HCT116 (cell line): ENCODE measurements at regions not wholly inside any gene's neighbourhood (a gene's known extent, or its start where the extent isn't known, plus 50 kb on each side); places are given as distances from the start of the nearest gene placed in this dataset.

Experiments used
- ATAC-seq: fragments of 200-7000 bp; cut with Tn5 transposase; 2 replicates; pipeline ENCODE4 v1.9.1; 2020; ENCODE audit warnings: mild to moderate bottlenecking, moderate library complexity
- BruUV-seq: library from RNA; stranded (reverse); fragments of 400-500 nt; replicated peaks from 2 replicates; lab custom pipeline; 2021; lab: Mats Ljungman, UMichigan
- CTCF ChIA-PET: fragments of 300-600 bp; sonication (Branson Sonifier 250); formaldehyde crosslinking; loops from one replicate; lab custom pipeline; 2021; ENCODE audit warnings: antibody characterized with exemption; lab: Charles Lee
- POLR2A ChIA-PET: fragments of 300-600, 350-600 bp; sonication (Branson Sonifier 250); formaldehyde crosslinking; loops from one replicate; lab custom pipeline; 2021; ENCODE audit warnings: antibody characterized with exemption; lab: Charles Lee
- RAD21 ChIA-PET, 2 experiments: fragments of 300-600 bp; sonication (Branson Sonifier 250); formaldehyde crosslinking; loops; one replicate each; lab custom pipeline; 2023; ENCODE audit warnings: low total read pairs in 2 of 2; ENCODE audit not compliant: uncharacterized antibody in 2 of 2, unreplicated experiment in 2 of 2, low non-redundant PET in 1 of 2; lab: Charles Lee
- DNase-seq: peaks from one replicate; pipeline ENCODE4 v3.0.0-alpha.2; 2010; ENCODE audit warnings: low read depth, low spot score
- H2AFZ ChIP-seq: fragments of 200-600 bp; shearing (Covaris generic), sonication (generic); 2 replicates; pipeline ENCODE4 v1.6.1; 2017; ENCODE audit warnings: low read depth, mixed run types, mixed read lengths, antibody characterized with exemption, low read length; ENCODE audit not compliant: poor library complexity, severe bottlenecking
- H3K27ac ChIP-seq: 2 replicates; pipeline ENCODE4 v1.5.1; 2012; ENCODE audit warnings: low read depth, low read length
- H3K27me3 ChIP-seq: fragments of 200-600 bp; sonication (generic); 2 replicates; pipeline ENCODE4 v1.6.1; 2016; ENCODE audit warnings: mixed run types, low read length, mixed read lengths; ENCODE audit not compliant: insufficient read depth
- H3K36me3 ChIP-seq, 2 experiments: fragments of 200-500 bp in 1 of 2; fragments of 200-600 bp in 1 of 2; sonication (Bioruptor generic) in 1 of 2; sonication (generic) in 1 of 2; 2 replicates each; pipeline versions ENCODE4 v1.5.1 to v1.6.1; 2014 to 2016; ENCODE audit warnings: low read length in 2 of 2, inconsistent platforms in 1 of 2, mixed read lengths in 1 of 2, mixed run types in 1 of 2; ENCODE audit not compliant: insufficient read depth in 2 of 2, control insufficient read depth in 1 of 2
- H3K4me1 ChIP-seq, 2 experiments: fragments of 200-600 bp in 1 of 2; sonication (generic) in 1 of 2; 2 replicates each; pipeline versions ENCODE4 v1.5.1 to v1.6.1; 2012 to 2017; ENCODE audit warnings: low read length in 2 of 2, inconsistent platforms in 1 of 2, mild to moderate bottlenecking in 1 of 2, mixed read lengths in 1 of 2, mixed run types in 1 of 2, moderate library complexity in 1 of 2; ENCODE audit not compliant: insufficient read depth in 2 of 2, control insufficient read depth in 1 of 2
- H3K4me2 ChIP-seq: fragments of 200-600 bp; sonication (generic); 2 replicates; pipeline ENCODE4 v1.6.1; 2017; ENCODE audit warnings: mixed run types, low read length, mixed read lengths
- H3K4me3 ChIP-seq, 2 experiments: fragments of 200-600 bp in 1 of 2; sonication (generic) in 1 of 2; replicated peaks in 1 of 2; 2 replicates each; pipeline ENCODE4 v1.5.1; 2011 to 2016; ENCODE audit warnings: low read length in 2 of 2, control low read depth in 1 of 2, low read depth in 1 of 2, mild to moderate bottlenecking in 1 of 2, mixed read lengths in 1 of 2, mixed run types in 1 of 2
- H3K79me2 ChIP-seq: fragments of 200-600 bp; sonication (generic); 2 replicates; pipeline ENCODE4 v1.6.1; 2017; ENCODE audit warnings: mild to moderate bottlenecking, mixed run types, low read length, moderate library complexity, mixed read lengths; ENCODE audit not compliant: insufficient read depth
- H3K9ac ChIP-seq: fragments of 200-600 bp; sonication (generic); 2 replicates; pipeline ENCODE4 v1.6.1; 2016; ENCODE audit warnings: low read length, mixed read lengths
- H3K9me2 ChIP-seq: fragments of 200-600 bp; sonication (generic), shearing (Covaris generic); 2 replicates; pipeline ENCODE4 v1.6.1; 2017; ENCODE audit warnings: mixed run types, mild to moderate bottlenecking, moderate library complexity; ENCODE audit not compliant: insufficient read depth
- H3K9me3 ChIP-seq, 2 experiments: fragments of 200-500 bp in 1 of 2; fragments of 200-600 bp in 1 of 2; sonication (Bioruptor generic) in 1 of 2; sonication (generic) in 1 of 2; 2 replicates each; pipeline ENCODE4 v1.6.1; 2014 to 2017; ENCODE audit warnings: low read length in 2 of 2, mixed read lengths in 2 of 2, inconsistent platforms in 1 of 2, low read depth in 1 of 2, mild to moderate bottlenecking in 1 of 2, mixed run types in 1 of 2, moderate library complexity in 1 of 2; ENCODE audit not compliant: control insufficient read depth in 1 of 2, insufficient read depth in 1 of 2
- H4K20me1 ChIP-seq: fragments of 200-600 bp; sonication (generic), shearing (Covaris generic); 2 replicates; pipeline ENCODE4 v1.6.1; 2017; ENCODE audit warnings: mixed run types, mild to moderate bottlenecking, moderate library complexity; ENCODE audit not compliant: insufficient read depth
- CEBPB ChIP-seq: IDR thresholded peaks from 2 replicates; pipeline ENCODE4 v1.6.1; 2012; ENCODE audit warnings: low read depth
- JUND ChIP-seq: IDR thresholded peaks from 2 replicates; pipeline ENCODE4 v1.6.1; 2012
- MAX ChIP-seq: IDR thresholded peaks from 2 replicates; pipeline ENCODE4 v1.6.1; 2012
- POLR2A ChIP-seq: IDR thresholded peaks from 2 replicates; pipeline ENCODE4 v1.7.0; 2011; ENCODE audit warnings: borderline replicate concordance; ENCODE audit not compliant: insufficient read depth, insufficient read length; ENCODE audit errors: extremely low read depth
- POLR2AphosphoS5 ChIP-seq: IDR thresholded peaks from 2 replicates; pipeline ENCODE4 v1.6.1; 2011; ENCODE audit warnings: mild to moderate bottlenecking, low read depth, low read length, moderate library complexity
- RAD21 ChIP-seq: IDR thresholded peaks from 2 replicates; pipeline ENCODE4 v1.6.1; 2012; ENCODE audit warnings: low read depth, mild to moderate bottlenecking
- SP1 ChIP-seq: IDR thresholded peaks from 2 replicates; pipeline ENCODE4 v1.6.1; 2012; ENCODE audit warnings: low read depth
- SRF ChIP-seq: IDR thresholded peaks from 2 replicates; pipeline ENCODE4 v1.6.1; 2012; ENCODE audit warnings: low read depth
- ZBTB33 ChIP-seq: IDR thresholded peaks from 2 replicates; pipeline ENCODE4 v1.6.1; 2011; ENCODE audit warnings: mild to moderate bottlenecking, low read length, moderate library complexity; ENCODE audit not compliant: insufficient replicate concordance; ENCODE audit errors: extremely low read depth
- ZNF274 ChIP-seq: fragments of 200-500 bp; sonication (Bioruptor generic); IDR thresholded peaks from 2 replicates; pipeline ENCODE4 v1.6.1; 2014; ENCODE audit warnings: mild to moderate bottlenecking, low read depth, low read length, inconsistent platforms
- intact Hi-C: fragments of 100-400 bp; cut with micrococcal nuclease; formaldehyde crosslinking; loops from 2 replicates; pipeline ENCODE4 v1.10.0; 2022
- TF ChIP-seq, protein P1 (sequence below): IDR thresholded peaks from 2 replicates; pipeline ENCODE4 v1.6.1; 2012

- TF ChIP-seq CEBPB (no peak), POLR2A (no peak), SRF (no peak), RAD21 (no peak), ZNF274 (no peak), POLR2AphosphoS5 (no peak), JUND (no peak), SP1 (no peak), ZBTB33 (no peak), MAX (no peak)
- TF ChIP-seq, protein P1, sequence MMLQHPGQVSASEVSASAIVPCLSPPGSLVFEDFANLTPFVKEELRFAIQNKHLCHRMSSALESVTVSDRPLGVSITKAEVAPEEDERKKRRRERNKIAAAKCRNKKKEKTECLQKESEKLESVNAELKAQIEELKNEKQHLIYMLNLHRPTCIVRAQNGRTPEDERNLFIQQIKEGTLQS = no peak
- Histone ChIP-seq H3K9me2 (no peaks in the 10 kb centered on the region), H3K4me3 (no peak overlapping the region), H3K4me1 (no peaks in the 10 kb centered on the region), H3K27me3 (0 out of 2 replicates have a peak, but pooled peaks cover 5% of the 10 kb centered on the region), H2AFZ (no peak overlapping the region), H3K9me3 (no peaks in the 10 kb centered on the region), H3K36me3 (no peaks in the 10 kb centered on the region), H4K20me1 (no peaks in the 10 kb centered on the region), H3K79me2 (no peaks in the 10 kb centered on the region), H3K27ac (no peak overlapping the region), H3K9ac (no peak overlapping the region), H3K4me2 (no peak overlapping the region)
- BruUV-seq = no TSS peak
- ATAC-seq = no peak
- intact Hi-C loops = no loop called here
- ChIA-PET RAD21 (no interaction called here), CTCF (no interaction called here), POLR2A (no interaction called here)
- DNase-seq = no peak
Measured at GRCh38 chr4:15366721-15367120, 61.1 kb upstream of the C1QTNF7 start.
